HEK293T (cell line): ENCODE measurements at regions not wholly inside any gene's neighbourhood (a gene's known extent, or its start where the extent isn't known, plus 50 kb on each side); places are given as distances from the start of the nearest gene placed in this dataset.

Experiments used
- CTBP1 ChIP-seq: fragments of 450-650 bp; IDR thresholded peaks from 2 replicates; pipeline ENCODE4 v1.6.1; 2016; ENCODE audit warnings: borderline replicate concordance
- FOXA1 ChIP-seq: fragments of 450-650 bp; IDR thresholded peaks from 2 replicates; pipeline ENCODE4 v1.6.1; 2016; ENCODE audit warnings: mild to moderate bottlenecking
- FOXM1 ChIP-seq: fragments of 450-650 bp; IDR thresholded peaks from 2 replicates; pipeline ENCODE4 v1.6.1; 2017; ENCODE audit warnings: mild to moderate bottlenecking, borderline replicate concordance
- HDGF ChIP-seq: fragments of 450-650 bp; IDR thresholded peaks from 2 replicates; pipeline ENCODE4 v1.6.1; 2017; ENCODE audit warnings: antibody characterized with exemption, borderline replicate concordance
- SP1 ChIP-seq: fragments of 450-650 bp; IDR thresholded peaks from 2 replicates; pipeline ENCODE4 v1.6.1; 2017
- TARDBP ChIP-seq: fragments of 450-650 bp; IDR thresholded peaks from 2 replicates; pipeline ENCODE4 v1.6.1; 2016

DNA sequence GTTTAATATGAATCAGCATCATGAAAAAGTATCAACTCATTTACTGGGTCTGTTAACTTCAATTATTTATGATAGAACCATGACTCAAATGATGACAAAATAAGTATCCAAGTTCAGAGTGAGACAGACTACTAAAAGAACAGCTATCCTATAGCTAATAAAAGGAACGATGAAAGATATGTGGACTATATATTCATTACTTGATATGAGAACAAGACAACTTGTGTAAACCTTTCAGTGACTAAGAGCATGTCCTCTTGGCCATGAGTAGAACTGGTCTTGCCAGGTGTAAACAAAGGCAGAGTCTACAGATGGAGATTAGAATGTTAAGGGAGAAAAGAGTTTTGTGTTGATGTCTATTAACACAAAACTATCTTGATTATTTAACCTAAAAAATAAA is 360.4 kb upstream of the ZC3H15 start:
- no peak for TF ChIP-seq HDGF
- no peak for TF ChIP-seq CTBP1
- TF ChIP-seq TARDBP, result no peak
- TF ChIP-seq FOXA1, result no peak
- no peak for TF ChIP-seq SP1
- TF ChIP-seq FOXM1, result no peak
